ENCODE measurements at regions not wholly inside any gene's neighbourhood (a gene's known extent, or its start where the extent isn't known, plus 50 kb on each side); places are given as distances from the start of the nearest gene placed in this dataset.

- Mint-ChIP-seq H3K4me3 (ENCODE audit: low read depth, unreplicated experiment) (no peak overlapping the region), H3K27me3 (ENCODE audit: unreplicated experiment) (no peaks in the 10 kb centered on the region), H3K9me3 (ENCODE audit: low read depth, unreplicated experiment) (no peaks in the 10 kb centered on the region), H3K4me1 (ENCODE audit: low read depth, unreplicated experiment) (no peaks in the 10 kb centered on the region), H3K27ac (ENCODE audit: unreplicated experiment) (no peak overlapping the region), H3K36me3 (ENCODE audit: insufficient read depth, unreplicated experiment) (no peaks in the 10 kb centered on the region)
- DNase-seq: no peak
- no TSS peak for BruUV-seq (replicated peaks)
- CTCF ChIA-PET: no interaction called here
- TF ChIP-seq CTCF (IDR thresholded peaks at IDR 0.05; ENCODE audit: unreplicated experiment): no peak
- intact Hi-C loops (cut with micrococcal nuclease; ENCODE audit: unreplicated experiment): no loop called here
Measured at GRCh38 chr1:81190003-81190402, 610.7 kb upstream of the ADGRL2 start.

DNA sequence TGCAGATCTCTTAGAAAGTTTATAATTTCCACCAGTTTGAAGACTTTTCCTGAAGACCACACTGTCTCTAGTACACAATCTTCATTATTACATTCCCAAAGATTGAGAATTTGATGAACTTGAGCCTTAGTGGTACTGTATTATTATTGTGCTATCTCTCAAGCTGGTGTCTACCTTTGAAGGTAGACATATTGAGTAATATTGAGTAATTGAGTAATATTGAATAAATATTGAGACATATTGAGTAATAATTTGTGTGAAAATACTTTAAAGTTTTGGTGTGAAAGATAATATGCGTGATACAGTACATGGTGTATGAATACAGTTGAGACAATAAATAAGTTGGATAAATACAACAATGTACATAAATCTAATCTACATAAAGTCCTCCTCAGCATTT lies 613.1 kb upstream of the ADGRL2 start:
- CTCF ChIA-PET: no interaction called here
- DNase-seq: no peak
- Mint-ChIP-seq H3K27ac (ENCODE audit: unreplicated experiment) (no peak overlapping the region), H3K27me3 (ENCODE audit: unreplicated experiment) (no peaks in the 10 kb centered on the region), H3K4me1 (ENCODE audit: low read depth, unreplicated experiment) (no peaks in the 10 kb centered on the region), H3K9me3 (ENCODE audit: low read depth, unreplicated experiment) (no peaks in the 10 kb centered on the region), H3K36me3 (ENCODE audit: insufficient read depth, unreplicated experiment) (no peaks in the 10 kb centered on the region), H3K4me3 (ENCODE audit: low read depth, unreplicated experiment) (no peak overlapping the region)
- intact Hi-C loops (cut with micrococcal nuclease; ENCODE audit: unreplicated experiment): no loop called here
- TF ChIP-seq CTCF (IDR thresholded peaks at IDR 0.05; ENCODE audit: unreplicated experiment): no peak
- BruUV-seq (replicated peaks): no TSS peak

DNA sequence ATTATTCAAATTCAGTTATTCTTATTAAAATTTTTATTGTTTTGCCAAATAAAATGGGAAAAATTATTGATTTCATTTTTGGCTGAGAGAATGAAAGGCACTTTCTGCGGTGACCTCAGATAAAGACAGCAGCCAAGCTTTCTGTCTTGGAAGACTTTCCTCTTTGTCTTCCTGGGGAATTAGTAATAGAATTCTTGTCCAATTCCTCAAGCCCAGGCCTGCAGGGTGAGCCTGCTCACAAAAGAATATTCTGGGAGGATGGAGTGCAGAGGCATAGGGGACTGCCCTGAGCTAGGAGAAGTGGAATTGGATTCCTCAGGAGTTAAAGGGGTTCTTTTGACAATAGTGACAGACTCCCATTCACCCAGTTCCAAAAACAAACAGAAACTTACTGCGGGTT lies 614.5 kb upstream of the ADGRL2 start:
- TF ChIP-seq CTCF (IDR thresholded peaks at IDR 0.05; ENCODE audit: unreplicated experiment): no peak
- Mint-ChIP-seq H3K9me3 (ENCODE audit: low read depth, unreplicated experiment) (no peaks in the 10 kb centered on the region), H3K4me1 (ENCODE audit: low read depth, unreplicated experiment) (no peaks in the 10 kb centered on the region), H3K4me3 (ENCODE audit: low read depth, unreplicated experiment) (no peak overlapping the region), H3K36me3 (ENCODE audit: insufficient read depth, unreplicated experiment) (no peaks in the 10 kb centered on the region), H3K27ac (ENCODE audit: unreplicated experiment) (no peak overlapping the region), H3K27me3 (ENCODE audit: unreplicated experiment) (no peaks in the 10 kb centered on the region)
- DNase-seq: no peak
- intact Hi-C loops (cut with micrococcal nuclease; ENCODE audit: unreplicated experiment): no loop called here
- no TSS peak for BruUV-seq (replicated peaks)
- CTCF ChIA-PET: interaction anchor here (0.6 kb wide), 1 partner anchor 118 kb away, joined by 3 read pairs; no protein-coding TSS in a partner anchor

- H3K36me3 Mint-ChIP-seq (ENCODE audit: insufficient read depth, unreplicated experiment): no peaks in the 10 kb centered on the region
- no peak for DNase-seq
- no peaks in the 10 kb centered on the region for H3K27me3 Mint-ChIP-seq (ENCODE audit: unreplicated experiment)
- BruUV-seq (replicated peaks): no TSS peak
- no peaks in the 10 kb centered on the region for H3K9me3 Mint-ChIP-seq (ENCODE audit: low read depth, unreplicated experiment)
- CTCF ChIA-PET: no interaction called here
- peaks cover 13% of the 10 kb centered on the region for H3K4me1 Mint-ChIP-seq (ENCODE audit: low read depth, unreplicated experiment)
- no peak overlapping the region for H3K4me3 Mint-ChIP-seq (ENCODE audit: low read depth, unreplicated experiment)
- H3K27ac Mint-ChIP-seq (ENCODE audit: unreplicated experiment): no peak overlapping the region
- TF ChIP-seq CTCF (IDR thresholded peaks at IDR 0.05; ENCODE audit: unreplicated experiment): no peak
- intact Hi-C loops (cut with micrococcal nuclease; ENCODE audit: unreplicated experiment): no loop called here
Measured at GRCh38 chr1:81183553-81183952, 617.2 kb upstream of the ADGRL2 start.

DNA sequence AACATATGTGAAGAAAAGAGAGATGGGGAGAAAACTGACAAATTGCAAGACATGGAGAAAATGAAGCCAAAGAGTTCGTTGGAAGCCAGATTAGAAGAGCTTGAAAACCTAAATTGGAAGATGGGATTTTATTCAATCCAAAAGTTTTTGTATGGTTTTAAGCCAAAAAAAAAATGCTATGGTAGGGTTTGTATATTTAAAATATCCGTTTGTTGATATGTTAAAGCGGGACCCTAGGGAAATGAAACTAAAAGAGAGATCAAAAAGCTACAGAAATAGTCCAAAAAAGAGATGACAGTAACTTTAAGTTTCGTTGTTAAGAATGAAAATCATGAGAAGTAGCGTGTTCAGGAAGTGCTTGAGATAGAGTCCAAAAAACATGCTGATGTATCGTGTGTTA lies 617.7 kb upstream of the ADGRL2 start:
- TF ChIP-seq CTCF (IDR thresholded peaks at IDR 0.05; ENCODE audit: unreplicated experiment): no peak
- H3K4me1 Mint-ChIP-seq (ENCODE audit: low read depth, unreplicated experiment): peaks cover 13% of the 10 kb centered on the region
- intact Hi-C loops (cut with micrococcal nuclease; ENCODE audit: unreplicated experiment): no loop called here
- H3K9me3 Mint-ChIP-seq (ENCODE audit: low read depth, unreplicated experiment): no peaks in the 10 kb centered on the region
- DNase-seq: no peak
- H3K36me3 Mint-ChIP-seq (ENCODE audit: insufficient read depth, unreplicated experiment): no peaks in the 10 kb centered on the region
- no TSS peak for BruUV-seq (replicated peaks)
- CTCF ChIA-PET: no interaction called here
- H3K4me3 Mint-ChIP-seq (ENCODE audit: low read depth, unreplicated experiment): no peak overlapping the region
- H3K27me3 Mint-ChIP-seq (ENCODE audit: unreplicated experiment): no peaks in the 10 kb centered on the region
- H3K27ac Mint-ChIP-seq (ENCODE audit: unreplicated experiment): no peak overlapping the region
